Spleen (tissue), 11 donors: ENCODE measurements at regions not wholly inside any gene's neighbourhood (a gene's known extent, or its start where the extent isn't known, plus 50 kb on each side); places are given as distances from the start of the nearest gene placed in this dataset.

Experiments used
- DNase-seq: peaks from one replicate; pipeline ENCODE4 v3.0.0-alpha.2; 2020
- H3K27ac ChIP-seq, 8 donors: fragments of 200-600 bp; sonication (generic) in 7 of 8; 1 replicate in 4 of 8; 2 replicates in 4 of 8; pipeline versions ENCODE4 v1.5.0 to v1.8.0; 2016 to 2021; ENCODE audit warnings: inconsistent platforms in 4 of 8, mild to moderate bottlenecking in 4 of 8, moderate library complexity in 1 of 8
- H3K27me3 ChIP-seq, 7 donors: fragments of 200-600 bp; sonication (generic) in 6 of 7; replicated peaks in 1 of 7; 1 replicate in 4 of 7; 2 replicates in 3 of 7; pipeline versions ENCODE4 v1.5.0 to v1.8.0; 2016 to 2021; ENCODE audit warnings: inconsistent platforms in 3 of 7, mild to moderate bottlenecking in 1 of 7
- H3K36me3 ChIP-seq, 6 donors: fragments of 200-600 bp; sonication (generic) in 5 of 6; 1 replicate in 4 of 6; 2 replicates in 2 of 6; pipeline versions ENCODE4 v1.5.0 to v1.8.0; 2016 to 2021; ENCODE audit warnings: inconsistent platforms in 2 of 6
- H3K4me1 ChIP-seq, 6 donors: fragments of 200-600 bp; sonication (generic) in 5 of 6; 1 replicate in 3 of 6; 2 replicates in 3 of 6; pipeline versions ENCODE4 v1.5.0 to v1.8.0; 2016 to 2021; ENCODE audit warnings: inconsistent platforms in 3 of 6
- H3K4me3 ChIP-seq, 8 donors: fragments of 200-600 bp; sonication (generic) in 7 of 8; 1 replicate in 4 of 8; 2 replicates in 4 of 8; pipeline versions ENCODE4 v1.5.0 to v1.8.0; 2016 to 2021; ENCODE audit warnings: inconsistent platforms in 4 of 8, mild to moderate bottlenecking in 4 of 8, moderate library complexity in 2 of 8
- H3K9me3 ChIP-seq, 8 donors: fragments of 200-600 bp; sonication (generic) in 7 of 8; 1 replicate in 4 of 8; 2 replicates in 4 of 8; pipeline versions ENCODE4 v1.5.0 to v1.8.0; 2016 to 2021; ENCODE audit warnings: inconsistent platforms in 4 of 8
- CTCF ChIP-seq, 11 experiments: fragments of 200-600 bp in 7 of 11; fragments of 450-650 bp in 4 of 11; sonication (generic) in 4 of 11; IDR thresholded peaks in 8 of 11; conservative IDR thresholded peaks in 3 of 11; 1 replicate in 7 of 11; 2 replicates in 4 of 11; pipeline versions ENCODE4 v1.4.0 to v1.8.0; 2016 to 2021; ENCODE audit warnings: antibody characterized with exemption in 11 of 11, inconsistent platforms in 4 of 11, mild to moderate bottlenecking in 1 of 11
- POLR2A ChIP-seq, 3 donors: fragments of 450-650 bp; IDR thresholded peaks; one replicate each; pipeline ENCODE4 v1.5.1; 2017; ENCODE audit warnings: antibody characterized with exemption in 3 of 3, mild to moderate bottlenecking in 1 of 3
- POLR2AphosphoS5 ChIP-seq, 3 donors: sonication (generic); formaldehyde crosslinking; IDR thresholded peaks; one replicate each; pipeline ENCODE4 v1.5.1; 2017; ENCODE audit warnings: antibody characterized with exemption in 3 of 3
- WGBS, 5 donors: extraction: QIAGEN DNeasy Blood & Tissue Kit in 3 of 5; methylation state at CpG; one replicate each; pipeline versions ENCODE4 v1.1.5 to v1.1.7; 2013 to 2018; 5-methylcytosine and 5-hydroxymethylcytosine counted together
- intact Hi-C: fragments of 100-400 bp; cut with DNase I; formaldehyde crosslinking; loops from one replicate; pipeline ENCODE4 v1.15.0; 2023; ENCODE audit warnings: low total_unique reads
- donor health status: healthy with polysubstance abuse.
- donor health status: DM: no; HTN: no; CAD: no; lungs with moderate emphysema.
- donor health status: DM: no; HTN: no; CAD: no.
- donor health status: Bipolar disorder and iron deficiency.
- donor health status: healthy.
- donor health status: DM: no; HTN: no; CAD: no.
- donor health status: DM: yes; HTN: yes; CAD: no.

- DNase-seq = no peak
- 60 to 77% (median 68%) methylated on average over 5 of the region's 5 CpGs for WGBS, 5 donors
- Histone ChIP-seq H3K27ac (no peak overlapping the region), H3K36me3 (no peaks in the 10 kb centered on the region), H3K4me1 (no peaks in the 10 kb centered on the region), H3K9me3 (no peaks in the 10 kb centered on the region), H3K4me3 (no peak overlapping the region), H3K27me3 (no peaks in the 10 kb centered on the region)
- TF ChIP-seq POLR2A (IDR thresholded peaks at IDR 0.05) (no peak), CTCF (IDR thresholded peaks at IDR 0.05 in 8 of 11, conservative IDR thresholded peaks at IDR 0.05 in 3 of 11) (no peak), POLR2AphosphoS5 (IDR thresholded peaks at IDR 0.05) (no peak)
- intact Hi-C loops = no loop called here
Measured at GRCh38 chr5:128591598-128592455, 53.8 kb upstream of the FBN2 start.

- intact Hi-C loops = no loop called here
- no peak overlapping the region for H3K27ac ChIP-seq
- DNase-seq = no peak
- H3K36me3 ChIP-seq = no peaks in the 10 kb centered on the region
- H3K27me3 ChIP-seq = no peaks in the 10 kb centered on the region
- no peaks in the 10 kb centered on the region for H3K4me1 ChIP-seq
- no peak overlapping the region for H3K4me3 ChIP-seq
- WGBS, 5 donors = 59 to 69% (median 65%) methylated on average over 4 of the region's 4 CpGs
- H3K9me3 ChIP-seq = no peaks in the 10 kb centered on the region
- TF ChIP-seq POLR2AphosphoS5 (IDR thresholded peaks at IDR 0.05) (no peak), CTCF (IDR thresholded peaks at IDR 0.05 in 8 of 11, conservative IDR thresholded peaks at IDR 0.05 in 3 of 11) (no peak), POLR2A (IDR thresholded peaks at IDR 0.05) (no peak)
Measured at GRCh38 chr5:128596071-128596470, 58.0 kb upstream of the FBN2 start.

GRCh38 chr5:128597156-128597555 lies 59.1 kb upstream of the FBN2 start:
- intact Hi-C loops = no loop called here
- peaks cover 0 to 7% (median 0%) of the 10 kb centered on the region in 8 donors for H3K9me3 ChIP-seq
- no peaks in the 10 kb centered on the region for H3K36me3 ChIP-seq
- 90 to 93% (median 91%) methylated on average over 3 of the region's 3 CpGs for WGBS, 5 donors
- H3K4me1 ChIP-seq = no peaks in the 10 kb centered on the region
- no peak for TF ChIP-seq POLR2AphosphoS5 (IDR thresholded peaks at IDR 0.05)
- no peak for TF ChIP-seq CTCF (IDR thresholded peaks at IDR 0.05 in 8 of 11, conservative IDR thresholded peaks at IDR 0.05 in 3 of 11)
- no peak for TF ChIP-seq POLR2A (IDR thresholded peaks at IDR 0.05)
- no peak overlapping the region for H3K27ac ChIP-seq
- H3K27me3 ChIP-seq = no peaks in the 10 kb centered on the region
- DNase-seq = no peak
- H3K4me3 ChIP-seq = no peak overlapping the region

GRCh38 chr5:128613128-128613527 lies 75.1 kb upstream of the FBN2 start:
- no peak for DNase-seq
- Histone ChIP-seq H3K27ac (no peak overlapping the region), H3K4me1 (no peaks in the 10 kb centered on the region), H3K27me3 (no peaks in the 10 kb centered on the region), H3K9me3 (peaks cover 0 to 26% (median 12%) of the 10 kb centered on the region in 8 donors), H3K4me3 (no peak overlapping the region), H3K36me3 (no peaks in the 10 kb centered on the region)
- intact Hi-C loops = no loop called here
- WGBS, 5 donors = 76 to 82% (median 79%) methylated on average over 4 of the region's 4 CpGs
- TF ChIP-seq POLR2AphosphoS5 (IDR thresholded peaks at IDR 0.05) (no peak), POLR2A (IDR thresholded peaks at IDR 0.05) (no peak), CTCF (IDR thresholded peaks at IDR 0.05 in 8 of 11, conservative IDR thresholded peaks at IDR 0.05 in 3 of 11) (no peak)
